HG03521 (cell line): ENCODE measurements at regions not wholly inside any gene's neighbourhood (a gene's known extent, or its start where the extent isn't known, plus 50 kb on each side); places are given as distances from the start of the nearest gene placed in this dataset.

Experiments used
- ATAC-seq: cut with Tn5 transposase; IDR thresholded peaks from one replicate; pipeline ENCODE4 v1.9.1; 2021; ENCODE audit warnings: mild to moderate bottlenecking, moderate library complexity; ENCODE audit not compliant: unreplicated experiment

DNA sequence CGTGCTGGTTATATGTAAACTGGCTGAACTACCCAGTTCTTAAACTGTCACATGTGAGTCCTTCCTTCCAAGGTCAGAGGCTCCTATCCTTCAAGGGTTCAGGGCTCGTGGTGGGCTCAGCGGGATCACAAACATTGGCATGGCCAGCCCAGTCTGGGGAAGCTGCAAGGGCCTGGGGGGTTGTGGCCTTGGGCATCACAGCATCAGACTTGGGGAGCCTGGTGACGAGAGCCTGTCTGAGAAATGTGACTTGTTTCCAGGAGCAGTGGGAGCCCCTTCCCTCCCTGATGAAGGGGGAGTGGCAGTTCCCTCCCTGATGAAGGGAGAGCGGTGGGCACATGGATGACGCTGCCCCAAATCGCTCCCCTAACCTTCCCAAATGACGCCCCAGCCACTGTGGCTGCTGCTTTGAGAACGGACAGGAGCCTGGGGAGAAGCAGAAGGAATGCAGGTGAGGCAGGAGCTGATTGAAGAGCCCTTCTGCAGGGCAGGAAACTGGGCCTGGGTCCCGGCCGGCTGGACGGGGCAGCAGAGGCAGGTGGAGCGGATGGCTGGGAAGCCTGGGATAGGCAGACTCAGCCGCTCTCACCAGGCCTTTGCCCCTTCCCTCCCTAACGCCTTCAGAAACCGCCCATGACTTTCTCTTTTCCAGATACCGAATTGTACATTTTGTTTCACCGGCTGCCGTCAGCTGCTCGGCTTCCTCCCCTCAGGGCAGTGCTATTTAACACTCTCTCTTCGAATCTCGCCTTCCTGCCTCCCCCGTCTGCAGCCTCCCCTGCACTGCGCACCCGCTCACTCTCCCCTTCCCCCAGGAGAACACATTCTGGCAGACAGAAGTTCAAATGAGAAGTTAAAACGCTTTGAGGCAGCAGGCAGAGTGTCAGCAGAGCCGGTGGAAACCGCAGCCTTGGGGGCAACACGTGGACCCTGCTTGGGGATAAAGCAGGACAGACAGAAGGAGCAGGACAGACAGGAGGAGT is 1486.7 kb downstream of the BRD1 start:
- no peak for ATAC-seq

DNA sequence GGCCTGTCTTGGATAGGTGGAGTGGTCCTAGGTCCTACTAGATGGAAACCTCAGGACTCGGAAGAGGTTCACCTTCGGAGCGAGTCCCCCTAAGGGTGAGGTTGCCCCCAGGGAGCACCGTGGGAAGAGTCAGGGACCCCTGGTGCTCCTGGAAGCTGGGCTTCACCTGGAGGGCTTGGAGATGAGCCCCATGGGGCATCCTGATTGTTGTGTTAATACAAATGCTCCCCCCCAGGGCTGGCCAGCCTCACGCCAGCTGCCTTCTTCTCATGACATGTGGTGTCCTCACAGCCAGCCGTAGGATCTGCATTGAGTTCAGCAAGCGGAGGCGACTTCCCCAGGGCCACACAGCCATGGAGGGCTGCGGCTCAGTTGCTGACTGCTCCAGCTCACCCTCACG is 1487.5 kb downstream of the BRD1 start:
- no peak for ATAC-seq

DNA sequence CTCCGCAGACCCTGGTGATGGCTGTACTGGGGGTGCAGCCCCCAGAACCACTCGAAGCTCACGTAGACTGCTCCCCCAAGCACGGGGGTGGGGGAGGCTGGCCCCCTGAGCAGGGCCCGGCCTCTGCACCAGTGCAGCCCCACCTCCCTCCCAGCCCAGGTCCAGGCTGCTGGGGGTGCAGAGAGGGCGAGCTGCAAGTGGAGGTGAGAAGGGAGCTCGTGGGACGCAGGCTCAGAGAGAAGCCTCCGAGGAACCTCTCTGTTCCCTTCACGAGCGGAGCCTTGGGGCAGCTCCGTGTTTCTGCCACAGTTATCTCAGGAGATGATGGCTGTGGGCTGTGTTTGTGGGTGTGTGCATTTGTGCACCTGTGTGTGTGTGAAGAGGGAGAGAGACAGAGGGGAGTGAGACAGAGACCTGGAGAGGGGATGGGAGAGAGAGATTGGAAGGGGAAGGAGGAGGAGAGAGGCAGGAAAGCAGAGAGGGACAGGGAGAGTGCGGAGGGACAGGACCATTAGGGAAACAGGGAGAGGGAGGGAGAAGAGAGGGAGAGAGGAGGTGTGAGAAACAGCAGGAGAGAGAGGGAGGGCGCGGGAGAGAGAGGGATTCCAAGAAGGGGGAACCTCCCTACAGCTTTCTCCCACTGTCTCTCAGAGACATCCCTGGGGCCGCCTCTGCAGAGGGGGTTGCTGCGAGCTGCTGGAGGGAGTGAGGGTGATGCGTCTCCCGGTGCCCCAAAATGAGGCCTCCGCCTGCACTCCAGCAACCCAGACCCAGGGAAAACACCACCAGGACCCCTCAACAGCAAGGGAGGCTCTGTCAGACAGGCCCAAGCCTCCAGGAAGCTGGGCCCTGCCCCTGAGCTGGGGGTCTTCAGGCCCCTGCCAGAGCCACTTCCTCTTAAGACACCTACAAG is 1488.6 kb downstream of the BRD1 start:
- no peak for ATAC-seq

DNA sequence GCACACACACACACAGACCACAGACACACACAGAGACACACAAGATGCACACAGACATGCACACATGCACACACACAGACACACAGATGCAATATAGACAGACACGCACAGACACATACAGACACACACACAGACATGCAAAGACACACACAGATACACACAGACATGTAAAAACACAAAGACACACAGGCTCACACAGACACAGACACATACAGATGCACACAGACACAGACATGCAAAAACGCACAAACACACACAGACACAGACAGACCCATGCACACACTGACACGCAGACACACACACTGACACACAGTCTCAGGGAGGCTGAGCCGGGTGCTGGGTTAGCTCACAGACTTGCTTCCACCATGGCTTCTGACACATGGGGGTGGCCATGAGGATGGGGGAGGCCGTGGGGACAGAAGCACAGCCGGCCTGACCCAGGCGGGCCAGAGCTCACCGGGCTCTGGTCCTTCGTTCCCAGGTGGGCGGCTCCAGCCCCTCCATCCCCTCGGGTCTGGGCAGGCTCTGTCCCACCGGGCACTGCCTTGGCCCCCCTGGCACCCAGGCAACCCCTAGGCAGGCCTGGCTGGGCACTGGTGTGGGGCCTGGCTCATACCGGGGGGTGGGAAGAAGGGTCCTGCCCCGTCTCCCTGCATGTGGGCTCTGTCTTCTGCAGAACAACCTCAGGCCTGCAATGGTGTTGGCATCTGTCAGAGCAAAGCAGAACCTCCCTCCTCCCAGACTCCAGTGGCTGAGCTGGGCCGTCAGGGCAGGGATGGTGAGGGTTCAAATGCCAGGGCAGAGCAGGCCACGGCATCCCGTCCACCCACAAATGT is 1489.5 kb downstream of the BRD1 start:
- no peak for ATAC-seq

DNA sequence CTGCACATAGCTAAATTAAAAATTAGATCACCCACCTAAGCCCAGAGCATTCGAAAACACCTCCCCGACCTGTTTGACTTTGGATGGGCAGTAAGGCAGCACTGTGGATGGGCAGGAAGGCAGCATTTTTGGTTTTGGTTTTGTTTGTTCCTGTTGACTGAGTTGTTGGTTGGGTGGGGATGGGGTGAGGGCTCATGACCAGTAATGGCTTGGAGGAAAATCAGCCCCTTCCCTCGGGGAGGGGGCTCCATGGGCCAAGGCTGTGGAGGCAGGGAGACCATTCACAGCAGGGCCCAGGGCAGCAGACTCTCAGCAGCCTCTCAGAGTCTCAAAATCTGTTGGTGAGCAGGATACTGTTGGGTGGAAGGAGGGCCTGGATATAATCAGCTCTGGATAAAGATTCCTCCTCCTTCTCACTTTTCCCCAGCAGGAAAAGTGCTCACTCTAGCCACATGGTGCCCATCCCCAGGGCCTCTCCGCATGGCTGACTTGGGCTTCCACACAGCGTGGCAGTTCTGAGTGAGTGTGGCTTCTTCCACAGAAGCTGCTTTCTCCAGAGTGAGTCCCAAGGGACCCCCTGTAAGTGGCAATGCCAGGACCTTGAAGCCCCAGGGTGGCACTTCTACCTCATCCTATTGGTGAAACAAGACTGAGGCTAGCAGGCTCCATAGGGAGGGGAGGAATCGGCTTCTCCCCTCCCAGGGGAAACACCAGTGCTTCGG is 1491.2 kb downstream of the BRD1 start:
- ATAC-seq = no peak

DNA sequence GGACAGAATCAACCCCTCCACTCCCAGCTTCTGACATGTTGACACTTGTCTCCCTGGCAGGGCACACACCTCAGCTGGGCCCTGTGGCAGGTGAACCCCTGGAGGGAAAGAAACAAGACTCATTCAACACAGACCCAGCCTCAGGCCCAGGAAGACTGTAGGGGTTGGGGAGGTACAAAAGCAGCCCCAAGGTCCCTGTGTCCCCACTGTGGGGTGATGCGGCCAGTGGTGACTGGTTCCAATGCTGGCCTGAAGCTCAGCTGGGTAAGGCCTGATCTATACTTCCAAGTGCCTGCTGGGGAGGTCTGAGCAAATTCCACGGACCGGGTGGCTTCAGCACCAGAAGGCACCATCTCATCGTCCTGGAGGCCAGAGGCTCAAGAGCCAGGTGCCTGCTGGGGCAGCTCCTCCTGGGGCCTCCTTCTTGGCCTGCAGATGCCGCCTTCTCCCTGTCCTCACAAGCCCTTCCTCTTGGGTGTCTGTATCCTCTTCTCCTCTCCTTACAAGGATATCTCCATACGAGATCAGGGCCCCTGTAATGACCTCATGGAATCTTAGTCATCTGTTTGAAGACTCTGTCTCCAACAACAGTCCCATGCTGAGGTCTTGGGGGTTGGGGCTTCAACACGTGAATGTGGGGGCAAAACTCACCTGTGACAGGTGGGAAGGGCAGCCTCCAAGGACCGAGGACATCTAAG is 1492.1 kb downstream of the BRD1 start:
- no peak for ATAC-seq

DNA sequence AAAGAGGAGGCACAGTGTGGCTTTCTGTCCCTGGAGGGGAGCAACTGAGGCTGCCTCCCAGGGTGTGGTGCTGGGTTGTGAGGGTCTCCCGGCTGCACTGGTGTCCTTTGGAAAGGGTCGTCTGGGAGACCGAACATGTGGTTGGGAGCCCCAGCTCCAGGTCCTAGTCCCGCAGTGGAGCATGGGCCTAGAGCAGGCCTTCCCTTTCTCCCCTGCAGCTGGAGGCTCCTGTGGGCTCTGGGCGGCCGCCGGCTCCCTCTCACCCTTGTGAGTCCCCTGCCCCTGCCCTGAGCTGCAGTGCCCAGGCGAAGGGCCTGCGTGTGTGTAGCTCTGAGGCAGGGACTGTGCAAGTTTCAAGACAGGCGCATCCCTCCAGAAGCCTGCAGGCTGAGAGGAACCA is 1492.7 kb downstream of the BRD1 start:
- ATAC-seq = no peak

DNA sequence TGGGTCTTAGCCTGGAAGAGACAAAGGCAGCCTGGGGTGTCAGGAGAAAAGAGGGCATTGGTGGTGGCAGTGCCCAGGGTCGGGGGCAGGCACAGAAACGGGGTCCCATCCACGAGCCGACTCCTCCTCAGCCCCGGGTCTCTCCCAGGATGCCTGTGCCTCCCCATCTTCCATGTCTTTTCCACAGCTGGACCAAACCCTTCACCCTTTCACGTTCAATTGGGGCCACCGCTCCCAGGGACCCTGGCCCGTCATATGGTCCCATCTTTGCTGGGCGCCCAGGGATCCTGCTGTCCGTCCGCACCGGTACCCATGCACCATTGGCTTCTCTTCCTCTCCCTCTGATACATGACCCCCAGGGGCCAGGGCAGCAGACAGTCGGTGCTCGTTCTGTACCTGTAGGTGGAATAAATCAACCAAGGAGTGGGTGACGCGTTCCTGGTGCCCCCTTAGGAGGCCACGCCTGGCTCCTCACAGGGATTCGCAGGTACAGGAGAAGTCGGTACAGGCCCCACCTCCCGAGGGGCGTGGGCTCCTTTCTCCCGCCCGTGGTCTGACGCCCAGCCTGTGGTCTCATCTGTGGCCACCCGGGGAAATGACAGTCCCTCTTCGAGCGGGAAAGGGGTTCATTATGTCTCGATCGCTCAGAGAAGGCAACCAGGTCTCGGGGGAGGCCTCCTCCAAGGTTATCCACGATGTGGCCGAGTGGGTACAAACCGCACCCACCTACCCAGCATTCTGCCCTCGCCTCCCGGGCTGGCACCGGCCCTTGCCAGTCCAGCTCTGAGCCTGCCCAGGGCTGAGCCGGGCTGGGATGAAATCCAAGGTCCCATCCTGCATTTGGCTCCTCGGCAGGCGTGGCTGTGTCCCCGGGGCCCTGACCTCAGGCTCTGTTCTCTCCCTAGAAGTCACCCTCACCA is 1493.6 kb downstream of the BRD1 start:
- no peak for ATAC-seq

DNA sequence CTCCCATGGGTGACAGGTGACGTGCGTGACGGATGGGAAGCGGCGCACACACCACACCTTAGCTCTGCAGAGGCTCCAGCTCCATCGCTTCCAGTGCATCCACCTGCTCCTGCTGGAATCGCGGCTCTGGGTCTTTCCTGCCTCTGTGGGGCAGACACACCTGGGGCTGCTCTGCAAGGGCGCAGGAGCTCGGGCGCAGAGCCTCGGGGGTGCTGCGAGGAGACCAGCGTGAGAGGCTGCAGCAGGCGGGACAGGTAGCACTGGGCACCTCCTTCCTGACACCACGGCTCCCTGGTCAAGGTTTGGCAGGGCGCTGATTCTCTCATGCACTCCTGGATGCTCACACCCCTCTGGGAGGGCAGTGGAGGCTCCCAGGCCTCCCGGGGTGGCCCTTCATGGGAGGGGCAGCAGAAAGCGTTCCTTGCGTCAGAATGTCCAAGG is 1494.3 kb downstream of the BRD1 start:
- no peak for ATAC-seq

DNA sequence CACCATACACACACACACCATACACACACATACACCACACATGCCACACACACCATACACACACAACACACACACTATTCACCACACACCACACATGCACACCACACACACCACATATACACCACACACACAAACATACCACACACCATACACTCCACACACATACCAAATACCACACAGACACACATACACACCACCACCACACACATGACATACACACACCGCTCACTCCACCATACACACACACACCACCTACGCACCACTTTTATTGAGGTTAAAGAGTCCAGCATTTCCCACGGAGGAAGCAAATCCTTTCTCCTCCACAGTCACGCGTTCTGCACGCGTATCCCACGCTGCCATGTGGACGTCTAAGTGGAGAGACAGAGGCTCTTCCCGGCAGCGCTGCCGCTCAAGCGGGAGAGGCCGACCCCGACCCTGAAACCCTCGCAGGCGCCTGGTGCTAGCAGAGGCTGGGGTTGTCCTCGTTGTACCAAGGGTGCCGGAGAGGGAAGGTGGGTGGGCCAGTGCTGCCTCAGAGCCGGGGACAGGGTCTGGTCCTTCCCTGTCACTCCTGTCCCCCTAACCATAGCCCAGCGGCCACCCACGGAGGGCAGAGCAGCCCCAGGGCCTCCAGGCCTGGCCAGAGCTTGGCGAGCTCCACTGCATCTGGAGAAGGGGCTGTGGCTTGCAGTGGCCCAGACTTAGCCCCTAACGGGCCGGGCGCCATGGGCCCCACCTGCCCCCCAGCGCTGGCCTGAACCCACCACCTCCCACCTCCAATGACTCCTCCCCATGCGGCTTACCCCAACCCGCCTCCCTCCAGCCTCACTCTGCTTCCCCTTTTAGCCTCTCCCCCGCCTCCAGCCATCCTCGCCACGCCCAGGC is 1495.0 kb downstream of the BRD1 start:
- no peak for ATAC-seq

DNA sequence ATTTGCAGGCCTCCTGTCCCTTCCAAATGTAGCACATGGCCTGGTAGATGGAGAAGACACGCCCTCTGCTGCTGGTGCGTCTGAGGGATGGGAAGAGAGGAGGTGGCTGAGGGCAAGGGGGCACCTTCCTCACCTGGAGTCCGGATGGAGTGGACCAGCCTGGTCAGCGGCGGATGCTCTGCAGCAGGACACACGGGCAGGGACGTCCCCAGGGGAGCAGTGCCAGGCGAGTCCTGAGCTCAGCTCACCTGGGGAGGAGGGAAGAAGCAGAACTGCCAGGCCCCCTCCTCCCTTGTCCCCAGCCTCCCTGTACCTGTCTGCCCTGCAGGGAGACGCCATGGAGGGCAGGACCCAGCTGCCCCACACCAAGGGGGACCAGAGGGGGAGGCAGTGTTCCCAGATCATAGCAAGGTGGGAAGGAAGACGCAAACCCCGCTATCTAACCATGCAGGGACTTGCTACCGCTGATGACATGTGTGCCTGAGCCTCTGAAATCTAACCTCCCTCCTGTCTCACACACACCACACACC is 1495.9 kb downstream of the BRD1 start:
- ATAC-seq = no peak

DNA sequence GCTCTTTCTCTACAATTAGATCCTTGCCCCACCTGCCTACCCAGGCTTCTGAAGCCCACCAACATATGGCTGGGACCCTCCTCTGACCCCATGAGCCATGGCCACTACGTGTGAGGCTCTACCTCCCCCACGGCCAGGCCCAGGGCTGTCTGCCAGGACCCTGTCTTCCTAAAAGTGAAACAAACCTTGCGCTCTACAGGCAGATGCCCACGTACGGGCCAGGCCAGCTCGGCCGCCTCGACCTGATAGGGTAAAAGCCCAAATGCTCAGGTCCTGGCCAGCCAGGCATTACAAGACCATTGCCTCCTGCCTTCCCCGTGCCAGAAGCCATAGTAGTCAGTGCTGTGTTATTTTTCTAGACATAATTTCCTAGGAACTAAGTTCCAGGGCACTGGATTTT is 1496.4 kb downstream of the BRD1 start:
- no peak for ATAC-seq

DNA sequence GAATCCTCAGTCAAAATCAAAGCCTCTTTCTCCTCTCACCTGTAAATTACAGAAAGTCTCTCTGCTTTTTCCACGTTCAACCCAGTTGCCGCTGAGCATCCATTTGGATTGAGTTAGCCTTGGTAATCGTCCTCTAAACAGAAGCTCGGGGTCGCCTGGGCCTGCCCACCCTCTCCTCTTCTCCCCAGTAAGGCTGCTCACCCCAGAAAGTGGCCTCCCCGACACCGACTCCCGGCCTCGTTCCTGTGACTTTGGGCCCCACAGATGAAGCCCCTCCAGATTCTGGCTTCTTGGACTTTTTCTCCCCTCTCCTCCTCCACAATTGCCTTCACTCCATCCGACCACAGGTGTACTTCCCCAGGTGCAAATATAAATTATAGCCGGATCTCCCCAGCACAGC is 1500.0 kb downstream of the BRD1 start:
- ATAC-seq = no peak

DNA sequence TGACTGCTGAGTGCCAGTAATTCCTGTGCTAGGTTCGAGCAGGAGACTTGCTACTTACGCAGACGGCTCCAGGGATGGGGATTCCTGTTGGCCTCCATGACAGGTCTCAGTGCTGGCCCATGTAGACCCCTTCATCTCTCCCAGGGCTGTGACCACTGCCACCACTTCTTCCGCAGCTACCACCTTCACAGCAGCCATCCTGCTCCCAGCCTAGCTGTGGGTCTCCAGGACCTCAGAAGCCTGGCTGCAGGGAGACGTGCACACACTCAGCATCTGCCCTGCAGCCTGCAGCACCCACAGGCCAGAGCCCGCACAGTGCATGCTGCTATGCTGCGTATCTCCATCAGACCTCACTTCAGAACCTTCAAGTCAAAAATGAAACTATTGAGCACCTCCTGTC is 1503.9 kb downstream of the BRD1 start:
- no peak for ATAC-seq

DNA sequence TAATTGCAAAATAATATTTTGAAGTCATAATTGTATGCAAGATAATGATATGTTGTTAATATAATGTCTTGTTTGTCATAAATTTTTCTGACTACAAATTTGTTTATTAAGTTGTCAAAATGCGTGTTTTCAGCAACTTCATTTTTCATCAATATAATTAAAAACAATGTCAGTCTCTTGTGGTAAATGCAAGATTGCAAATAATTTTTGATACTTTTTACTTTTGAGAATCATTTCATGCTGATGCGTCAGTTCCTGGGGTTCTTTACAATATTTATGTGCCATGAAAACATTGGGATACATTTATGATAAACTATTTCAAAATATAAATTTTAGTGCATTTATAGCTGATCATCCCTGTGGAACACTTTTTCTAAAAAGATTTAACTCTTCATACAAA is 1504.8 kb downstream of the BRD1 start:
- no peak for ATAC-seq

DNA sequence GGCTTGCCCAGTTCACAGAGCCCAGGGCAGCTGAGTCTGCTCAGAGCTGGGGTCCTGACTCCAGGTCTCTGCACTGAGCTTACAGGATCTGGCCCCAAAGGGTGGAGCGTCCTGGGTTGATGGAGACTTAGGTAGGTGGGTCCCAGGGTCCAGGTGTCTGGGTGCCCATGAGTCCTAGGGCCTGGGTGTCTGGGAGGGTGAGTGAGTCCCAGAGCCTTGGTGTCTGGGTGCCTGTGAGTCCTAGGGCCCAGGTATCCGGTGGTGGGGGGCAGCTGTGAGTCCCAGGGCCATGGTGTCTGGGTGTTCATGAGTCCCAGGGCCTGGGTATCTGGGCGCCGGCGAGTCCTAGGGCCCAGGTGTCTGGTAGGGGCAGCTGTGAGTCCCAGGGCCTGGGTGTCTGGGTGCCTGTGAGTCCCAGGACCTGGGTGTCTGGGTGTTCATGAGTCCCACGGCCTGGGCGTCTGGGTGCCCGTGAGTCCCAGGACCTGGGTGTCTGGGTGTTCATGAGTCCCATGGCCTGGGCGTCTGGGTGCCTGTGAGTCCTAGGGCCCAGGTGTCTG is 1505.6 kb downstream of the BRD1 start:
- no peak for ATAC-seq
